Neural cell (in vitro differentiated cells): ENCODE measurements at regions not wholly inside any gene's neighbourhood (a gene's known extent, or its start where the extent isn't known, plus 50 kb on each side); places are given as distances from the start of the nearest gene placed in this dataset.

Experiments used
- H2AFZ ChIP-seq: fragments of 200-600, 300-800 bp; sonication (generic), shearing (Covaris generic); 2 replicates; pipeline ENCODE4 v1.6.0; 2014; ENCODE audit warnings: low read depth, mild to moderate bottlenecking, antibody characterized with exemption, low read length, moderate library complexity
- H3F3A ChIP-seq: fragments of 200-600 bp; shearing (Covaris generic); 2 replicates; pipeline ENCODE4 v1.6.1; 2016; ENCODE audit warnings: mild to moderate bottlenecking, moderate library complexity, mixed read lengths, antibody characterized with exemption, low read length; ENCODE audit not compliant: insufficient read depth, poor library complexity, severe bottlenecking
- H3K27ac ChIP-seq: fragments of 200-600, 300-800 bp; sonication (generic), shearing (Covaris generic); 2 replicates; pipeline ENCODE4 v1.5.1; 2014; ENCODE audit warnings: mild to moderate bottlenecking, low read length, moderate library complexity
- H3K27me3 ChIP-seq: fragments of 300-800, 200-600 bp; sonication (generic), shearing (Covaris generic); 2 replicates; pipeline ENCODE4 v1.6.0; 2014; ENCODE audit warnings: mild to moderate bottlenecking, low read depth, low read length, moderate library complexity; ENCODE audit not compliant: insufficient read depth
- H3K36me3 ChIP-seq: fragments of 300-800, 200-600 bp; sonication (generic), shearing (Covaris generic); 2 replicates; pipeline ENCODE4 v1.5.1; 2014; ENCODE audit warnings: mild to moderate bottlenecking, antibody characterized with exemption, low read length, moderate library complexity; ENCODE audit not compliant: insufficient read depth
- H3K4me2 ChIP-seq: fragments of 300-800, 200-600 bp; sonication (generic), shearing (Covaris generic); 2 replicates; pipeline ENCODE4 v1.6.0; 2014; ENCODE audit warnings: mild to moderate bottlenecking, low read length
- H3K4me3 ChIP-seq: fragments of 300-800, 200-600 bp; sonication (generic), shearing (Covaris generic); 2 replicates; pipeline ENCODE4 v1.5.1; 2014; ENCODE audit warnings: mild to moderate bottlenecking, low read length, moderate library complexity
- H3K79me2 ChIP-seq: fragments of 200-600 bp; shearing (Covaris generic); replicated peaks from 2 replicates; pipeline ENCODE4 v1.6.0; 2014; ENCODE audit warnings: mild to moderate bottlenecking, low read length, moderate library complexity; ENCODE audit not compliant: insufficient read depth
- H3K9ac ChIP-seq: fragments of 300-800, 200-600 bp; sonication (generic), shearing (Covaris generic); 2 replicates; pipeline ENCODE4 v1.6.1; 2016; ENCODE audit warnings: mild to moderate bottlenecking, low read length, mixed read lengths
- H3K9me2 ChIP-seq: fragments of 200-600 bp; shearing (Covaris generic); 2 replicates; pipeline ENCODE4 v1.6.1; 2016; ENCODE audit warnings: mild to moderate bottlenecking, low read length, mixed read lengths; ENCODE audit not compliant: insufficient read depth
- H3K9me3 ChIP-seq: fragments of 200-600, 300-800 bp; sonication (generic), shearing (Covaris generic); 2 replicates; pipeline ENCODE4 v1.6.1; 2016; ENCODE audit warnings: mild to moderate bottlenecking, mixed run types, low read length, moderate library complexity, mixed read lengths
- H4K20me1 ChIP-seq: fragments of 200-600 bp; shearing (Covaris generic); 2 replicates; pipeline ENCODE4 v1.6.1; 2016; ENCODE audit warnings: mild to moderate bottlenecking, mixed run types; ENCODE audit not compliant: insufficient read depth
- CTCF ChIP-seq: fragments of 450-650 bp; IDR thresholded peaks from 2 replicates; pipeline ENCODE4 v1.5.1; 2014; ENCODE audit warnings: antibody characterized with exemption, mild to moderate bottlenecking, moderate library complexity; ENCODE audit not compliant: poor library complexity, severe bottlenecking
- EP300 ChIP-seq: fragments of 450-650 bp; conservative IDR thresholded peaks from 2 replicates; pipeline ENCODE4 v1.6.1; 2014; ENCODE audit warnings: antibody characterized with exemption, mild to moderate bottlenecking, moderate library complexity; ENCODE audit not compliant: poor library complexity, severe bottlenecking
- EZH2 ChIP-seq: fragments of 200-600, 300-800 bp; shearing (Covaris generic), sonication (generic); IDR thresholded peaks from 2 replicates; pipeline ENCODE4 v1.6.1; 2014; ENCODE audit warnings: antibody characterized with exemption, low read length, borderline replicate concordance, mild to moderate bottlenecking; ENCODE audit not compliant: insufficient read depth, poor library complexity, severe bottlenecking
- MXI1 ChIP-seq: fragments of 450-650 bp; conservative IDR thresholded peaks from 2 replicates; pipeline ENCODE4 v1.6.1; 2014; ENCODE audit warnings: antibody characterized with exemption, mild to moderate bottlenecking; ENCODE audit not compliant: poor library complexity, severe bottlenecking
- POLR2AphosphoS5 ChIP-seq: IDR thresholded peaks from 2 replicates; pipeline ENCODE4 v1.6.1; 2012
- RAD21 ChIP-seq: fragments of 450-650 bp; conservative IDR thresholded peaks from 2 replicates; pipeline ENCODE4 v1.6.1; 2014; ENCODE audit warnings: antibody characterized with exemption, mild to moderate bottlenecking, moderate library complexity
- REST ChIP-seq: IDR thresholded peaks from 2 replicates; pipeline ENCODE4 v1.6.1; 2012; ENCODE audit warnings: borderline replicate concordance
- SMC3 ChIP-seq: fragments of 450-650 bp; conservative IDR thresholded peaks from 2 replicates; pipeline ENCODE4 v1.6.1; 2014; ENCODE audit warnings: antibody characterized with exemption, mild to moderate bottlenecking, moderate library complexity; ENCODE audit not compliant: poor library complexity
- TAF1 ChIP-seq: IDR thresholded peaks from 2 replicates; pipeline ENCODE4 v1.6.1; 2012; ENCODE audit warnings: low read depth

- Histone ChIP-seq H3F3A (no peaks in the 10 kb centered on the region), H3K9me2 (no peaks in the 10 kb centered on the region), H3K27ac (no peak overlapping the region), H2AFZ (no peak overlapping the region), H3K9ac (no peak overlapping the region), H3K27me3 (no peaks in the 10 kb centered on the region), H4K20me1 (no peaks in the 10 kb centered on the region), H3K4me2 (no peak overlapping the region), H3K9me3 (no peaks in the 10 kb centered on the region), H3K4me3 (no peak overlapping the region), H3K79me2 (no peaks in the 10 kb centered on the region), H3K36me3 (no peaks in the 10 kb centered on the region)
- TF ChIP-seq REST (no peak), CTCF (no peak), POLR2AphosphoS5 (no peak), TAF1 (no peak), EZH2 (no peak), EP300 (no peak), MXI1 (no peak), SMC3 (no peak), RAD21 (no peak)
Observed at GRCh38 chr7:114217026-114217806, 197.4 kb upstream of the FOXP2 start.

- no peaks in the 10 kb centered on the region for H3F3A ChIP-seq
- H3K9ac ChIP-seq = no peak overlapping the region
- H4K20me1 ChIP-seq = no peaks in the 10 kb centered on the region
- H3K4me2 ChIP-seq = no peak overlapping the region
- no peak overlapping the region for H3K27ac ChIP-seq
- TF ChIP-seq MXI1 (no peak), POLR2AphosphoS5 (no peak), TAF1 (no peak), REST (no peak), SMC3 (no peak), RAD21 (no peak)
- H3K36me3 ChIP-seq = no peaks in the 10 kb centered on the region
- no peaks in the 10 kb centered on the region for H3K79me2 ChIP-seq
- H3K9me2 ChIP-seq = no peaks in the 10 kb centered on the region
- H2AFZ ChIP-seq = no peak overlapping the region
- no peaks in the 10 kb centered on the region for H3K27me3 ChIP-seq
- no peak overlapping the region for H3K4me3 ChIP-seq
- H3K9me3 ChIP-seq = no peaks in the 10 kb centered on the region
Observed at GRCh38 chr7:114214466-114214865, 200.1 kb upstream of the FOXP2 start.
